Transverse colon (tissue), 4 donors: ENCODE measurements at regions not wholly inside any gene's neighbourhood (a gene's known extent, or its start where the extent isn't known, plus 50 kb on each side); places are given as distances from the start of the nearest gene placed in this dataset.

Source experiments
- POLR2AphosphoS5 ChIP-seq, 3 donors: sonication (generic); formaldehyde crosslinking; IDR thresholded peaks; one replicate each; pipeline ENCODE4 v1.6.1; 2016; ENCODE audit warnings: antibody characterized with exemption in 3 of 3
- TF ChIP-seq, protein P1 (sequence below), 5 experiments: fragments of 200-600 bp in 3 of 5; fragments of 450-650 bp in 2 of 5; sonication (generic) in 3 of 5; IDR thresholded peaks; 1 replicate in 2 of 5; 2 replicates in 3 of 5; pipeline ENCODE4 v1.5.1; 2016 to 2017; ENCODE audit warnings: antibody characterized with exemption in 5 of 5, inconsistent platforms in 3 of 5, mild to moderate bottlenecking in 2 of 5, moderate library complexity in 1 of 5

DNA sequence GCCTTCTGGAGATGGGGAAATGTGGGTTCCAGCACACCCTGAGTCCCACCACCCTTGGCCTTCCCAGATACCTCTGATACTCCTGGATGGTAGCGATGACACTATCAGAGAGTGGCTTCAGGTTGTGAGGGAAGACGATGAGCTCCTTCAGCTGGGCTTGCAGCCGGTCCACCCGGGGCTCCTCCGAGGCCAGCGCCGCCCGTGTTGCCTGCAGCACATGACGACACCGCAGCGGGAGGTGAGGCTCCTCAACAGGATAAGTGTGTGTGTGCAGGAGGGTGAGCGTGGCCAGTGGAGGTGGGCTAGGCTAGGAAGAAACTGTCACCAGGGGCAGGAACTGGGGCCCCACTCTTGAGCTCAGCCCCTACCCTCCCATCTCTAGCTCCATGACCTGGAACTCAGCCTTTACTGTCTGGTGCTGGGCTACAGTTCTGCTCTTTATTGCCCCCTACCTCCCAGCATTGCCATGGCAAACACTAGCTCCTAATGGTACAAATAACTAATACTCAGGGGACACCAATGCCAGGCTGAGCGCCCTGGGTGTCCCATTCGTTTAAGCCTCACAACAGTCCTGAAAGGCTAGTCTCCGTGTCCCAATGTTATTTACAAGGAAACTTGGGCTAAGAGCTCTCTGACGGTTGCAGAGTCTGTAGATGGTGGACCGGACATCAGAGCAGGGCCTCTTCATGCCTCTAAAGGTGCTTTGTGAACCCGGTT is 64.1 kb downstream of the SYNE3 start:
- no peak for TF ChIP-seq POLR2AphosphoS5 (IDR thresholded peaks at IDR 0.05)
- TF ChIP-seq, protein P1, sequence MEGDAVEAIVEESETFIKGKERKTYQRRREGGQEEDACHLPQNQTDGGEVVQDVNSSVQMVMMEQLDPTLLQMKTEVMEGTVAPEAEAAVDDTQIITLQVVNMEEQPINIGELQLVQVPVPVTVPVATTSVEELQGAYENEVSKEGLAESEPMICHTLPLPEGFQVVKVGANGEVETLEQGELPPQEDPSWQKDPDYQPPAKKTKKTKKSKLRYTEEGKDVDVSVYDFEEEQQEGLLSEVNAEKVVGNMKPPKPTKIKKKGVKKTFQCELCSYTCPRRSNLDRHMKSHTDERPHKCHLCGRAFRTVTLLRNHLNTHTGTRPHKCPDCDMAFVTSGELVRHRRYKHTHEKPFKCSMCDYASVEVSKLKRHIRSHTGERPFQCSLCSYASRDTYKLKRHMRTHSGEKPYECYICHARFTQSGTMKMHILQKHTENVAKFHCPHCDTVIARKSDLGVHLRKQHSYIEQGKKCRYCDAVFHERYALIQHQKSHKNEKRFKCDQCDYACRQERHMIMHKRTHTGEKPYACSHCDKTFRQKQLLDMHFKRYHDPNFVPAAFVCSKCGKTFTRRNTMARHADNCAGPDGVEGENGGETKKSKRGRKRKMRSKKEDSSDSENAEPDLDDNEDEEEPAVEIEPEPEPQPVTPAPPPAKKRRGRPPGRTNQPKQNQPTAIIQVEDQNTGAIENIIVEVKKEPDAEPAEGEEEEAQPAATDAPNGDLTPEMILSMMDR (IDR thresholded peaks at IDR 0.05) = peak in 2 of 5 experiments; percentile 12 to 17
